COLO668 (cell line): ENCODE measurements at regions not wholly inside any gene's neighbourhood (a gene's known extent, or its start where the extent isn't known, plus 50 kb on each side); places are given as distances from the start of the nearest gene placed in this dataset.
"Not testable (repeated sequence)": the region's sequence is repeated elsewhere in the genome, so short reads cannot be mapped to it uniquely, and the experiment has no call there.

Experiments
- DNase-seq: peaks from one replicate; lab custom pipeline; 2025; ENCODE audit not compliant: unreplicated experiment; lab: John Stamatoyannopoulos, UW

DNA sequence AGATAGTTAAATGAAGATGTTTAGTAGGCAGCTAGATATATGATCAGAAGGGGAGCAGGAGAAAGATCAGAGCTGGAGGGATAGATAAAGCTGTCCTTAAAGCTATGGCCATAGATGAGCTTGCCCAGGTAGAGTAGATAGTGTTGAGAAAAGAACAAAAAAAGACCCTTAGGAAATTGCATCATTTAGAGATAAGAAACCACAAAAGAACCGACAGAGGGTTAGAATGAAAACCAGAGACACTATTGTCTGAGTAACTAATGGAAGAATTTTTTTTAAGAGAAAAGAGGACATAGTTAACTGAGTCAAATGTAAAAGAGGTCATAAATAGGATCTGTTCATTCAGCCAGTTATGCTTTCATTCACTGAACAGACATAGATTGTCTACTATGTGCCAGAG, 101.8 kb downstream of the TNFAIP3 start:
- DNase-seq: no peak

DNA sequence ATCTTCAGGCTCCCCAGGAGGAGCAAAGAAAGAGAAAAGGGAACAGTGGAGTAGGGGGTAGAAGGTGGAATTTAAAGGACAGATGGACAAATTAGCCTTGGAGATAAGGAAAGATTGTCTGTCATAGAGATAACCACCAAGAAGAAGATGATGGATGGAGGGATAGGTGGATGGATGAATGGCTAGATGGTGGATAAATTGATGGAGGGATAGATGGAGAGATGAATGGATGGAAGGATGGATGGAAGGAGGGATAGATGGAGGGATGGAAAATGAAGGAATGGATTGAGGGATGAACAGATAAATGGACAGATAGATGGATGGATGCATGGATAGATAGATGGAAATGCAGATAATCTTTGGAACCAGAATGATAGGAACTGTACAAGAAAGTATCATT, 102.8 kb downstream of the TNFAIP3 start:
- no peak for DNase-seq

DNA sequence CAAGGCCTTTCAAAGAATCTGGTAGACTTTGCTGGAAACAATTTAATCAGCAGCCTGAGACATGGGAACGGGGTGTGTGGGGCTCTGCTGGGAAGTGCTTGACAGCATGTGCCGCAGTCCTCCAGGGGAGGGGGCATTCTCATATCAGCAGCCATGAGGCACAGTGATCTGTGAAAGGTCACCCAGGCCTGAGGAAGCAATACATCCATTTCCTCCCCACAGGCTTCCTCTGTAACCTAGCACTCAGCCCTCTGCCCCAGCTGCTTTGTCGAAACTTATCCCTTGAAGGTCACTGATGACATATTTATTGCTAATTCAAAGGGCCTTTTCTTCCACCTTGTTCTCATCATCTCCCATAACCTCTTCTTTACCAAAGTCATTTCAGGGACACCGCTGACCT, 103.3 kb downstream of the TNFAIP3 start:
- no peak for DNase-seq

DNA sequence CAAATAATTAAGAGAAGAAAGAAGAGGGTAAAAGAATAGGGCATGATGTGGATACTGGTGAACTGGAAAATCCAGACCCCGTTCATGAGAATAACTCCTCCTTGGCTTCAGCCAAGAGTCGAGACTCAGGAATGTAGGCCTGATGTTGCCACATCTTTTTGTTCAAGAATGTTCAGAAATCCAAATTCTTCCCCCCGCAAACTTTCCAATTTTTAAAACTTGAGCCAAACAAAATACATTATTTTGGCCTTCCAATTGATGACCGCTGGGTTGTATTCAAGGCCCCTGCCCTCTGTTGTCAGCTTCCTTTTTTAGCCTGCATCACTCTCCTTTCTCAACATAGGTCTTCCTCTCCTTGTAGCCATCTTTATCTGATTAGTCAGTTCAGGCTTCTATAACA, 106.1 kb downstream of the TNFAIP3 start:
- no peak for DNase-seq

DNA sequence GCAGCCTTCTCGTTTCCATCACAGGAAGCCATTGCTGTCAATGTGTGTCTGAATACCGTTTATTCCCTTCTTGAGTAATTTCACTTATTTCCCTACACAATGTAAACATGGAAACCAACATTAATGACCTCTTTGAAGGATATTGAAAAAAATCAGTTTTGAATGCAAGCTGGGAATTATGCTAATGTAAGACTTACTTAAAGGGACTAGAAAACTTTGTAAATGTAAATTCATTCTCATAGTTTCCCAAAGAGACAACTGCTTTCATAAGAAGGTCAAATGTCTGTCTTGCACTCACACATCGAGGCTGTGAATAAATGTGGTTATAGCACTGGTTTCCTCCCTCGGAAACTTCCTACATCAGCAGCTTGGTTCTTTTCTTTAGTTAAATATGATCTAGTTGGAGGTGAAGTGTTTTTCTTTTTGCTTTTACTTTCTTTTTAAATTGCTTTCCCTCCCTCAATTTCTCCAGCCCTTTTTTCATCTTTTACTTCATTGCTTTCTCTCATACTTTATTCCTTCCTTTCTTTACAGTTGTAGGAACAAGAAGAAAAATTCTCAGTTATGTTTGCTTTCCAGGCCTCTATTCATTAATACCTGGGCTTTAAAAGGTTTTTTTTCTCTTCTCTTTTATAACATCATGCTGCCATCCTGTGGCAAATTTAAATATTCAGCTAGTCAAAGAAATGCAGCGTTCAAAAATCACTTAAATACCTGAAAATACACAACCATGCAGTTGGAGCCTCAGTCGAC, 108.3 kb downstream of the TNFAIP3 start:
- no peak for DNase-seq

DNA sequence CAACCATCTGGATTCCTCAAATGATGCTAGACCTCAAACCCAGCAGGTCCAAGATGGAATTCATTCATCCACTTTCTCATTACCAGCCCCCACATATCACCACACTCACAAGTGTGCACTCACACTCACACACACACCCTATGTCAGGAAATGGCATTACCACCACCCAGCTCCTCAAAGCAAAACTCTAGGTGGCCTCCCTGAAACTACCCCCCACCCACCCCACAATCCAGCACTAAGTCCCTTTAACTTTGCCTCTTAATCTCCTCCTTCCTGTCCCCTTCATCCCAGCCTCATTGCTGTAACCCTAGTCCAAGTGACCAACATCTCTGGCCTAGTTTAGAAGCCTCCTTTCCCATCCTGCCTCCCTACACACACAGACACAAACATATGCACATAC, 109.4 kb downstream of the TNFAIP3 start:
- no peak for DNase-seq

DNA sequence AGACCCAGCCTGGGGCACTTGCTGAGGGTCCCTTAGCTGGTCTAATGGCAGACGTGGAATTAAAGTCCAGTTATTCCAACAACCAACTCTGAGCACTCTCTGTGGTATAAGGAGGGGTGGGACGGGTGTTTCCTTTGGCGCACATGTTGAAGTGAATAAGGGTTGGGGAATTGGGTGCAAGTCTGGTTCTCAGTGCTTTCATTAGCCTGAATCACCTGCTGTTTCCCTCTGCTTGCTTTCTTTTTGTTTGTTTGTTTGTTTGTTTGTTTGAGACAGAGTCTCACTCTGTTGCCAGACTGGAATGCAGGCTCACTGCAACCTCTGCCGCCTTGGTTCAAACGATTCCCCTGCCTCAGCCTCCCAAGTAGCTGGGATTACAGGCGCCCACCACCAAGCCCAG, 110.1 kb downstream of the TNFAIP3 start:
- no peak for DNase-seq

DNA sequence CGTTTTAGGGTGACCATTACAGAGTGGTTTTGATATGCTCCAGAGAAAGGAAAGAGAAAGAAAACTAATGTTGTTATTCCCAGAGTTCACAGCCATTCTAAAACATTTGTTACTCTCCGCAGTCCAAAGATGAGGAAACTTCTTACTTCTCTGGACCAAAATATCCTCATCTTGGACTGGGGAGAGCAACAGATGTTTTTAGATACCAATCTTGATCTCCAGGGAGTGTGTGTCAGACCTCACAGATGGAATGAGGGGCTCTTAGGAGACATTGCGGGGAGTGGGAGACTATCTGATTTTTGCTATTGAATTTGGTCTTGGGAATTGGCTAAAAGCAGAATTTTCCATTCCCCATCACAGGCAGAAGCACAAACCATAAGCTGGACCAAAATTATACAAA, 110.8 kb downstream of the TNFAIP3 start:
- no peak for DNase-seq

DNA sequence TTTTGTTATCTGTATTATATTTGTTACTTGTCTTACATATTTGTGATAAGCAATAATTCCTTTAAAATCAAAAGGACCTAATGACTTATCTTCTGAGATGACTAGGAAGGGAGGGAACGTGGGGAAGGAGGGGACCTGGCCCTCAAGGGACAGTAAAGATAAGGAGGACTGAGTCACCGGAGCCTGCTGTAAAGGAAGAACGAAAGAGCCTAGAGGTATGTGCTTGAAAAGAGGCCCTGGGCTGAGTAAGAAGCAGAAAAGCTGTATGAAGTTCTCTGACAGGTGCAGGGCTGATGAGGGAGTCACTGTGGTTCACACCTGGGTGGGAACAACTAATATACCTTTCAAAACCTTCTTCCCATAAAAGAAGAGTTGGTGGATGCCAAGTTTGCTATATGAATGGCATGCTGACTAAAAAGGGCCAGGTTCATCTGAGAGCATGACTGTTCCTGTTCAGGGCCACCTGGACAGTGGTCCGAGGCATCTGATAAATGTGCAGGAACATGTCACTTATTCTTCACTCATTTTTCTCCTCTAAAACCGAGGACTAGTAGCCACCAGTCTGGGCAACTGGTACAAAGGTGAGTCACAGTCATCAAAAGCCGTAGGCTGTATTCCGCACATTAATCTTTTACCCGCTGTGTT, 111.3 kb downstream of the TNFAIP3 start:
- DNase-seq: no peak

DNA sequence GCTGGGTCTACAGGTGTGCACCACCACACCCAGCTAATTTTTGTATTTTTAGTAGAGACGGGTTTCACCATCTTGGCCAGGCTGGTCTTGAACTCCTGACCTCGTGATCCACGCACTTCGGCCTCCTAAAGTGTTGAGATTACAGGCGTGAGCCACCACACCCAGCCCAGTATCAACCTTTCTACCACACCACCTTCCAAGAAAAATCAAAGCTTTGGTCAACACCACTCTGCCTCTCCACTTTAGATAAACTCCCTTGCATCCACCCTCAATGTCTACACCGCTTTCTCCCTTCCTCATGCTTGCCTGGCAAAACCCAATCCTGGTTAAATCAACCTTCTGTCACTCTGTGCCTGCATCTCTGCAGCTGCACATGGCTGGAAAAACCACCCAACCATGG, 112.2 kb downstream of the TNFAIP3 start:
- not testable (repeated sequence) for DNase-seq

DNA sequence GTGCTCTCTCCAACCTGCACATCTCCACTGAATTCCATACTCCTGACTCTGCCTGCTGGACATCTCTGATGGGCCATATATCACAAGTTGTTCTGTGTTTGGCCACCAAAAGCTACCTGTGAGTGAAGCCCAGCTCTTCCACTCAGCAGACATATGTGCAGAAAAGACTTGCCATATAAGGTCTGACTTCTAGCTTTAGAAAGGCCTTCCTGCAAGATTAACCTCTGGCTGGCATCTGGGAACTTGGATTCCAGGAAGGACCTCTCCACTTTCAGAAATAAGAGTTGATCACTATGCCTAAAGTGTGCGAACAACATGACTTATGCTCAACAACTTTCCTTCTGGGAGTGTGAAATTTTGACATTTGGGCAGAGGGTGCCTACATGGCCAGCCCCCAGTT, 113.7 kb downstream of the TNFAIP3 start:
- DNase-seq: no peak

DNA sequence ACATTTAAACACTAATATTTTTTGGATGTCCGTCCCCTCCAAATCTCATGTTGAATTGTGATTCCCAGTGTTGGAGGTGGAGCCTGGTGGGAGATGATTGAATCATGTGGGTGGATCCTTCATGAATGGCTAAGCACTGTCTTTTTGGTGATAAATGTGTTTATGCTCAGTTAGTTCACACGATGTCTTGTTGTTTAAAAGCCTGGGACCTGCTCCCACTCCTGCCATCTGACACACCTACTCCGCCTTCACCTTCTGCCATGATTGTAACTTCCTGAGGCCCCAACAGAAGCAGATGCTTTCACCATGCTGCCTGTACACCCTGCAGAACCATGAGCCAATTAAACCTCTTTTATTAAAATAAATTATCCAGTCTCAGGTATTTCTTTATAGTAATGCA, 114.7 kb downstream of the TNFAIP3 start:
- no peak for DNase-seq

DNA sequence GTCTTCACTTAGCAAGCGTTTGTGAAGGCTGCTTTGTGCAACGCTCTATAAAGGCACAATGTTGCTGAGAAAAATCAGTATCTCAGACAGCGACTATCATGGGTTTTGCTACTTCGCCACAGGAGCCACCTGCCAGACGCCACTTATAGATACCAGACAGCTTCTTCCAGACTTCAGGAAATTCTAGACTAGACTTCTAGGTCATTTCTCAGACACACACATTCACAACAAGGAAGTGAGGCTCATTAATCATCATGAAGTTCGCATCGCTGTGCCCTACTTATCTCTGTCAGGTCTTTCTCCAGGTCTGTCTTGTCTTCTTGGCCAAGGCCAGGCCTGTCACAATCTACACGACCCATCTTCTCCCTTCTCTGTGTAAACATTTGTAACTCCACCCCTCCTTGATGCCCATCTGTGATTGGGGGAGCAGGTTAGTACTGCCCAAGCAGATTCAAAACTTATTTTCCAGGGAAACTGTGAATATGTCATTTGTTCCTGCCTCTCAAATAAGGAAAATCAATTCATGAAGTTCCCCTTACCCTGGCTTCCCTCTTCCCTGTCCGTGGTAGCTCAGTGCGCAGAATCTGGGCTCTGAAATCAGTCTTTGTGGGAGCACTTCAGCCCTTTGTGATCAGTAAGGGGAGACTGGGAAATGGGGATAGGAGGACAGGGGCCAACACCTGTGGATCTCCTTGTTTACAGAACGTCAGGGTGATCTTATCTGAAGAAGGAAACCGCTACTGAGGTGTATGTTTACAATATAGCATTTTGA, 115.5 kb downstream of the TNFAIP3 start:
- no peak for DNase-seq

DNA sequence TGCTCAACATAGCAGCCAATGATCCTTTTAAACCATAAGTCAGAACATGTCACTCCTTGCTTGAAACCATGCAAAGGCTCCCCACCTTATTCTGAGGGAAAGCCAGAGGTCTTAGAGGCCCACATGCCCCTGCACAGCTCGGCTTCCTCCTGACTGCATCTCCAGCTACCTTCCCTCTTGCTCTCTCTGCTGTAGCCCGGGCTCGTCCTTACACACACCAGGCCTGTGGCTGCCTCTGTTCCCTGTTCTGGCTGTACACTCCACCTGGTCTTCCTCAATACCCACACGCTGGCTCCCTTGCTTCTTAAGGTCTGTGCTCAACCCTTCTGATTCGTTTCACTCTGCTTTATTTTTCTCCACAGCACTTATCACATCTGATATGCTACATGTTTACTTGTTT, 116.2 kb downstream of the TNFAIP3 start:
- no peak for DNase-seq

DNA sequence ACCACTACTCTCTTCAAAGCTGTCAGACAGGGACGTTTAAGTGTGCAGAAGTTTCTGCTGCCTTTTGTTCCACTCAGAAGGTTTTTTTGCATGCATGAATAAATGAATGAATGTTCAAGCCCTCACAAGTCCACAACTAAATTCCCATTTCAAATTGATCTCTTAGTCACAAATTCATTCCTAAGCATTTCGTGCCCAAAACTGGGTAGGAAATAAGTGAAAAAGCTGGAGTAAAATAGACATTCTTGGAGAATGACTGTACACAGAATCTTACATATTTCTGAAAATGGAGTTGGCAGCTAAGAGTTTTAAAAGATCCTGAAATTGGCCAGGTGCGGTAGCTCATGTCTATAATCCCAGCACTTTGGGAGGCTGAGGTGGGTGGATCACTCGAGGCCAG, 117.6 kb downstream of the PERP start:
- DNase-seq: no peak

DNA sequence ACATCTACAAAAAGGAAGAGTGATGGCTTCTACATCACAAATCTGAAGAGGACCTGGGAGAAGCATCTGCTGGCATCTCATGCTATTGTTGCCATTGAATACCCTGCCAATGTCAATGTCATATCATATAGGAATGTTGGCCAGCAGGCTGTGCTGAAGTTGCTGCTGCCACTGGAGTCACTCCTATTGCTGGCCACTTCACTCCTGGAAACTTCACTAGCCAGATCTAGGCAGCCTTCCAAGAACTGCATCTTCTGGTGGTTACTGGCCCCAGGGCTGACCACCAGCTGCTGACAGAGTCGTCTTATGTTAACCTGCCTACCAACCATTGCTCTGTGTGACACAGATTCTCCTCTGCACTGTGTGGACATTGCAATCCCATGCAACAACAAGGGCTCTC, 111.8 kb downstream of the PERP start:
- no peak for DNase-seq

DNA sequence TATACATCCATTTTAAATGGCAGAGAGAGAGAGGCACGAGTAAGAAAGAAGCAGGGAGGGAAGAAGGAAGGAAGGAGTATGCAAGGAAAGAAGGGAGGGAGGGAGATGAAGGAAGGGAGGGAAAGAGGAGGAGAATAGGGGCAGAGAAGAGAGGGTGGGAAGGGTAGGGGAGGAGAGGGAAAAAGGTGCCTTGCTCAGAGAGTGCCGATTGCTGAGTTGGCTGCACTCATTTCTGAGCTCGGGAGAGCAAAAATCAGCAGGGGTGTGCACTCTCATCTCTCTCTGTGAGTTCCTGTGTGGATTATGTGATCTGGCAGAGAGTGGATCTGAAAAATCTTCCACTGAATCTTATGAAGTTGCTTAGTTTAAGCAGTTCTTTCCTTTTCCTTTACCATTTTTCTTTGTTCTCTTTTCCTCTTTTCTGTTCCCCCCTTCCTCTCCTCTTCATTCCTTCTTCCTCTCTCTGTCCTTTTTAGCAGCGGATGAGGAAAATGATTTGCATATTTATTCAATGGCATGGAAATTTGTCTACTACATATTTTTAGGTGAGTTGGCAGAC, 108.7 kb downstream of the PERP start:
- DNase-seq: no peak

DNA sequence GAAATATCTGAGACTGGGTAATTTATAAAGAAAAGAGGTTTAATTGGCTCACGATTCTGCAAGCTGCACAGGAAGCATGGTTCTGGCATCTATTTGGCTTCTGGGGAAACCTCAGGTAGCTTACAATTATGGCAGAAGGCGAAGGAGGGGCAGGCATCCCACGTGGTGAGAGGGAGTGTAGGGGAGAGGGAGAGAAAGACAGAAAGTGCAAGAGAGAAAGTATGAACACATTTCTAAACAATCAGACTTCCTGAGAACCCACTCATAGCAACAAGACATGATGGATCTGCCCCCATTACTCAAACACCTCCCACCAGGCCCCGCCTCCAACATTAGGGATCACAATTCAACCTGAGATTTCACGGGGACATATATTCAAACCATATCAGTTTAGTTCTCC, 107.4 kb downstream of the PERP start:
- DNase-seq: no peak

DNA sequence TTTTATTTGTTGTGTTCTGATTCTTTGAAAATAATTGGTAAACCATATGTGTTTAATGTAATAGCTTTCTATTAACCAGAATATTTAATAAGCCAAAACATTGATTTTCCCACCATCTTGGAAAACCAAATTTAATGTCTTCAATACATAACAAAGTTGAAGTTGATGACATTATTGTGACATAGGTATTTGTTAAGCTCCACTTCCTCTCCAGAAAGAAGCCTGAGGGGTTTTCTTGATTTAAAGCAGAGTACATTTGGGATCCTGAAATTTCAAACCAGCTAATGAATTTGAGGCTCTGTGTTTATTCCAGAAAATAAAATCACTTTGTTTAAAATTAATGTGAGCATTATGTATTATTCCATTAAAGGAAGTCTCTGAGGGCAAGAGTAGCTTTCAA, 106.3 kb downstream of the PERP start:
- no peak for DNase-seq

DNA sequence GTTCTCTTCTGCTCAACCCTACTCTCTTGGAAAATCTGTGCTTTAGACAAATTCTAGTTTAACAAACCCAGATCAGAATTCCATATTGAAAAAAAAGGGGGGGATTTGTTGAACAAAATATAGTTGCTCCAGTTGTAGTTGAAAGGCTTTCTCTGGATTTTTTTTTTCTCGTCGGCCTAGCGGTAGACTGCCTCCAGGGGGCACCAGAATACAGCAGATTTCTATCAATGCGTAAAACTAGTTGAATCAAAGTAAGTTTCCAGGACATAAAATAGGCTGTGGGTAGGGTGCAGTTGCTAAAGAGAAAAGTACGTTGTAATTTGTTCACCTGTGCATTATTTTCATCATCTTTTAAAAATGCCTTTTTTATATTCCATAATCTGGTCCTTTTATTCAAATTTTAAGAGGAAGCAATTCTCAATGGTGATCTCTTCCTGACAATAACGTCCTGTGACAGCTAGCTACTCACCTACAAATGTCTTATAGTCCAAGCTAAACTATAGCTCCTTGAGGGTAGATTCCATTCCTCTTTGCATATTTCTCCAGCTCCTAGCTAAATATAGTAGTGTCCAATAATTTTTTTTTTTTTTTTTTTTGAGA, 105.4 kb downstream of the PERP start:
- peak; percentile 43 for DNase-seq
